HepG2 (cell line): ENCODE measurements at regions not wholly inside any gene's neighbourhood (a gene's known extent, or its start where the extent isn't known, plus 50 kb on each side); places are given as distances from the start of the nearest gene placed in this dataset.

ENCODE experiments used
- DMTF1 ChIP-seq: sonication (generic); formaldehyde crosslinking; IDR thresholded peaks from 2 replicates; pipeline ENCODE4 v1.4.0; 2020; ENCODE audit warnings: mild to moderate bottlenecking, missing genetic modification reagents
- E2F5 ChIP-seq: sonication (generic); formaldehyde crosslinking; conservative IDR thresholded peaks from 2 replicates; pipeline ENCODE4 v1.4.0; 2020; ENCODE audit warnings: missing genetic modification reagents
- PAF1 ChIP-seq: IDR thresholded peaks from 2 replicates; pipeline ENCODE4 v1.6.1; 2016; ENCODE audit warnings: missing genetic modification reagents, missing compliant biosample characterization
- ZBTB39 ChIP-seq: sonication (generic); formaldehyde crosslinking; IDR thresholded peaks from 2 replicates; pipeline ENCODE4 v1.5.0; 2020; ENCODE audit warnings: missing genetic modification reagents
- ZNF20 ChIP-seq: sonication (generic); formaldehyde crosslinking; IDR thresholded peaks from 2 replicates; pipeline ENCODE4 v1.4.0; 2020; ENCODE audit warnings: mild to moderate bottlenecking, moderate library complexity, missing genetic modification reagents
- ZNF329 ChIP-seq: sonication (generic); formaldehyde crosslinking; IDR thresholded peaks from 2 replicates; pipeline ENCODE4 v1.9.0; 2021; ENCODE audit warnings: low read depth, mild to moderate bottlenecking, missing genetic modification reagents
- ZNF383 ChIP-seq: sonication (generic); formaldehyde crosslinking; IDR thresholded peaks from 2 replicates; pipeline ENCODE4 v1.4.0; 2020; ENCODE audit warnings: missing genetic modification reagents, mild to moderate bottlenecking, borderline replicate concordance
- TF ChIP-seq, protein P1 (sequence below): sonication (generic); formaldehyde crosslinking; IDR thresholded peaks from 2 replicates; pipeline ENCODE4 v1.4.0; 2020; ENCODE audit warnings: missing genetic modification reagents

DNA sequence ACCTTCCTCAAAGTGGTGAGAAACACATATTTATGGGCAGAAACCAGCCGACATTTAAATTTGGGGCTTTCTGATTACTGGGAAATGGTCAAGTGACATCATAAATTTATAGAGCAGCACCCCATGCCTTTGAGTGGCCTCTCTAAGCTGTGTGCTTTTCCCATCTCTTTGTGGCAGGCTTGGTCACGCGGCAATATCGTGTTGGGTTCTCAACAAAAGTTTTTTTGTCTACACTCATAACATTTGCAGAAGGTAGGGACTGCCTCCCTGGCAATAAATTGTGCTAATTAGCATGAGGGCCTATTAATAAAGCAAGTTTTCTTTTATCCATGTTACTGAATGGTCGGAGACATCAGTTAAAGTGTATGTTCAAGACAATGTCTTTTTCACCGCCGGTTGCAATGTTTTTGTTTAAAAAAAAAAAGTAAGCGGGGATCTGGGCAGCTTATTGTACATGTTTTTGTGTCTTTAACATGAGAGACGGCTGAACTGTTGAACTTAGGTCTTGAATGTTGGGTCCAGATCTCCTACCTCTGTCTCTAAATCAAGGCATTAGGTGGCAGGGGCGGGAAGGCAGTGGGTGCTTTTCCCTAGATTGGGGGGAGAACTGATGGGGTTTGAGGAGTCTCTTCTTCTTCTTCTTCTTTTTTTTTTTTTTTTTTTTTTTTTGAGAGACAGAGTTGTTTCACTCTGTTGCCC lies 193.3 kb downstream of the PHETA1 start (continued):
- TF ChIP-seq, protein P1, sequence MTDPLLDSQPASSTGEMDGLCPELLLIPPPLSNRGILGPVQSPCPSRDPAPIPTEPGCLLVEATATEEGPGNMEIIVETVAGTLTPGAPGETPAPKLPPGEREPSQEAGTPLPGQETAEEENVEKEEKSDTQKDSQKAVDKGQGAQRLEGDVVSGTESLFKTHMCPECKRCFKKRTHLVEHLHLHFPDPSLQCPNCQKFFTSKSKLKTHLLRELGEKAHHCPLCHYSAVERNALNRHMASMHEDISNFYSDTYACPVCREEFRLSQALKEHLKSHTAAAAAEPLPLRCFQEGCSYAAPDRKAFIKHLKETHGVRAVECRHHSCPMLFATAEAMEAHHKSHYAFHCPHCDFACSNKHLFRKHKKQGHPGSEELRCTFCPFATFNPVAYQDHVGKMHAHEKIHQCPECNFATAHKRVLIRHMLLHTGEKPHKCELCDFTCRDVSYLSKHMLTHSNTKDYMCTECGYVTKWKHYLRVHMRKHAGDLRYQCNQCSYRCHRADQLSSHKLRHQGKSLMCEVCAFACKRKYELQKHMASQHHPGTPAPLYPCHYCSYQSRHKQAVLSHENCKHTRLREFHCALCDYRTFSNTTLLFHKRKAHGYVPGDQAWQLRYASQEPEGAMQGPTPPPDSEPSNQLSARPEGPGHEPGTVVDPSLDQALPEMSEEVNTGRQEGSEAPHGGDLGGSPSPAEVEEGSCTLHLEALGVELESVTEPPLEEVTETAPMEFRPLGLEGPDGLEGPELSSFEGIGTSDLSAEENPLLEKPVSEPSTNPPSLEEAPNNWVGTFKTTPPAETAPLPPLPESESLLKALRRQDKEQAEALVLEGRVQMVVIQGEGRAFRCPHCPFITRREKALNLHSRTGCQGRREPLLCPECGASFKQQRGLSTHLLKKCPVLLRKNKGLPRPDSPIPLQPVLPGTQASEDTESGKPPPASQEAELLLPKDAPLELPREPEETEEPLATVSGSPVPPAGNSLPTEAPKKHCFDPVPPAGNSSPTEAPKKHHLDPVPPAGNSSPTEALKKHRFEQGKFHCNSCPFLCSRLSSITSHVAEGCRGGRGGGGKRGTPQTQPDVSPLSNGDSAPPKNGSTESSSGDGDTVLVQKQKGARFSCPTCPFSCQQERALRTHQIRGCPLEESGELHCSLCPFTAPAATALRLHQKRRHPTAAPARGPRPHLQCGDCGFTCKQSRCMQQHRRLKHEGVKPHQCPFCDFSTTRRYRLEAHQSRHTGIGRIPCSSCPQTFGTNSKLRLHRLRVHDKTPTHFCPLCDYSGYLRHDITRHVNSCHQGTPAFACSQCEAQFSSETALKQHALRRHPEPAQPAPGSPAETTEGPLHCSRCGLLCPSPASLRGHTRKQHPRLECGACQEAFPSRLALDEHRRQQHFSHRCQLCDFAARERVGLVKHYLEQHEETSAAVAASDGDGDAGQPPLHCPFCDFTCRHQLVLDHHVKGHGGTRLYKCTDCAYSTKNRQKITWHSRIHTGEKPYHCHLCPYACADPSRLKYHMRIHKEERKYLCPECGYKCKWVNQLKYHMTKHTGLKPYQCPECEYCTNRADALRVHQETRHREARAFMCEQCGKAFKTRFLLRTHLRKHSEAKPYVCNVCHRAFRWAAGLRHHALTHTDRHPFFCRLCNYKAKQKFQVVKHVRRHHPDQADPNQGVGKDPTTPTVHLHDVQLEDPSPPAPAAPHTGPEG: no peak
- TF ChIP-seq E2F5 (no peak), ZNF329 (CRISPR knock-in tag) (no peak), ZBTB39 (CRISPR knock-in tag) (no peak), ZNF383 (CRISPR knock-in tag) (no peak), DMTF1 (no peak), ZNF20 (CRISPR knock-in tag) (no peak), PAF1 (CRISPR knock-in tag) (no peak)
